ENCODE measurements at regions not wholly inside any gene's neighbourhood (a gene's known extent, or its start where the extent isn't known, plus 50 kb on each side); places are given as distances from the start of the nearest gene placed in this dataset.

GRCh38 chr9:107193251-107193650 lies 89.8 kb upstream of the RAD23B start:
- DNase-seq: no peak
- Mint-ChIP-seq H3K27ac (no peak overlapping the region), H3K9me3 (peaks cover 3% of the 10 kb centered on the region), H3K36me3 (ENCODE audit: low read depth) (no peaks in the 10 kb centered on the region), H3K27me3 (ENCODE audit: low read depth, poor library complexity) (no peaks in the 10 kb centered on the region), H3K4me3 (no peak overlapping the region), H3K4me1 (peaks cover 11% of the 10 kb centered on the region)
- no peak for TF ChIP-seq CTCF (IDR thresholded peaks at IDR 0.05)

GRCh38 chr9:107198718-107199117 lies 84.4 kb upstream of the RAD23B start:
- Mint-ChIP-seq H3K4me3 (no peak overlapping the region), H3K4me1 (no peaks in the 10 kb centered on the region), H3K27ac (no peak overlapping the region), H3K9me3 (peaks cover 13% of the 10 kb centered on the region), H3K36me3 (ENCODE audit: low read depth) (peaks cover 4% of the 10 kb centered on the region), H3K27me3 (ENCODE audit: low read depth, poor library complexity) (no peaks in the 10 kb centered on the region)
- no peak for TF ChIP-seq CTCF (IDR thresholded peaks at IDR 0.05)
- DNase-seq: no peak

- Mint-ChIP-seq H3K36me3 (ENCODE audit: low read depth) (no peaks in the 10 kb centered on the region), H3K27ac (no peak overlapping the region), H3K4me1 (peaks cover 13% of the 10 kb centered on the region), H3K4me3 (no peak overlapping the region), H3K9me3 (peaks cover 5% of the 10 kb centered on the region), H3K27me3 (ENCODE audit: low read depth, poor library complexity) (peaks cover 4% of the 10 kb centered on the region)
- DNase-seq: no peak
- no peak for TF ChIP-seq CTCF (IDR thresholded peaks at IDR 0.05)
These were observed 75.0 kb upstream of the RAD23B start for GRCh38 chr9:107208121-107208520.

GRCh38 chr9:107210775-107211174 lies 72.3 kb upstream of the RAD23B start:
- H3K27ac Mint-ChIP-seq: no peak overlapping the region
- H3K4me3 Mint-ChIP-seq: no peak overlapping the region
- no peak for TF ChIP-seq CTCF (IDR thresholded peaks at IDR 0.05)
- no peaks in the 10 kb centered on the region for H3K36me3 Mint-ChIP-seq (ENCODE audit: low read depth)
- H3K9me3 Mint-ChIP-seq: no peaks in the 10 kb centered on the region
- H3K27me3 Mint-ChIP-seq (ENCODE audit: low read depth, poor library complexity): peaks cover 4% of the 10 kb centered on the region
- H3K4me1 Mint-ChIP-seq: peaks cover 20% of the 10 kb centered on the region
- DNase-seq: no peak

GRCh38 chr9:107211284-107211923 lies 71.7 kb upstream of the RAD23B start:
- H3K27ac Mint-ChIP-seq: peak overlapping the region; percentile 59
- TF ChIP-seq CTCF (IDR thresholded peaks at IDR 0.05): no peak
- peaks cover 20% of the 10 kb centered on the region for H3K4me1 Mint-ChIP-seq
- DNase-seq: no peak
- no peaks in the 10 kb centered on the region for H3K9me3 Mint-ChIP-seq
- H3K4me3 Mint-ChIP-seq: no peak overlapping the region
- no peaks in the 10 kb centered on the region for H3K36me3 Mint-ChIP-seq (ENCODE audit: low read depth)
- H3K27me3 Mint-ChIP-seq (ENCODE audit: low read depth, poor library complexity): peaks cover 4% of the 10 kb centered on the region

GRCh38 chr9:107212613-107213012 lies 70.5 kb upstream of the RAD23B start:
- Mint-ChIP-seq H3K4me3 (no peak overlapping the region), H3K4me1 (peaks cover 28% of the 10 kb centered on the region), H3K9me3 (no peaks in the 10 kb centered on the region), H3K27ac (no peak overlapping the region), H3K36me3 (ENCODE audit: low read depth) (no peaks in the 10 kb centered on the region), H3K27me3 (ENCODE audit: low read depth, poor library complexity) (no peaks in the 10 kb centered on the region)
- DNase-seq: no peak
- no peak for TF ChIP-seq CTCF (IDR thresholded peaks at IDR 0.05)

All from nephron progenitor cell (in vitro differentiated cells).